Mononuclear cell (primary cell): ENCODE measurements at regions not wholly inside any gene's neighbourhood (a gene's known extent, or its start where the extent isn't known, plus 50 kb on each side); places are given as distances from the start of the nearest gene placed in this dataset.

Experiments
- H3K27me3 ChIP-seq: 2 replicates; pipeline ENCODE4 v1.6.0; 2011; ENCODE audit warnings: low read length, control low read depth; ENCODE audit not compliant: insufficient read depth
- H3K4me1 ChIP-seq: 2 replicates; pipeline ENCODE4 v1.5.1; 2011; ENCODE audit warnings: mild to moderate bottlenecking, low read length, control low read depth; ENCODE audit not compliant: insufficient read depth
- H3K4me3 ChIP-seq: 2 replicates; pipeline ENCODE4 v1.5.1; 2011; ENCODE audit warnings: mild to moderate bottlenecking, low read length, moderate library complexity
- H3K9me3 ChIP-seq: 2 replicates; pipeline ENCODE4 v1.5.1; 2011; ENCODE audit warnings: low read depth, mild to moderate bottlenecking, control low read depth, low read length

DNA sequence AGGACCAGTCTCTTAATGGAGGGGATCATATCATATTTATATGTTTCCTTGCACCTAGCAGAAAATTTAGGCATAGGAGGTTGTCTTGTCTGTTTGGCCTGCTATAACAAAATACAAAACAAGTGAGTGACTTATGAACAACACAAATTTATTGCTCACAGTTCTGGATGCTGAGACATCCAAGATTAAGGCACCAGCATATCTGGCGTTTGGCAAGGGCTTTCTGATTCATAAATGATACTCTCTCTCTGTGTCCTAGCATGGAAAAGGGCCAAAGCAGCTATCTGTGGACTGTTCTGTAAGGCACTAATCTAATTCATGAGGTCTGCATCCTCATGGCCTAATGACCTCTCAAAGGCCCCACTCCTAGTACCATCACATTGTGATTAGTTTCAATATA is 683.0 kb downstream of the NR2F2 start:
- Histone ChIP-seq H3K9me3 (no peaks in the 10 kb centered on the region), H3K4me1 (no peaks in the 10 kb centered on the region), H3K4me3 (no peak overlapping the region), H3K27me3 (no peaks in the 10 kb centered on the region)

GRCh38 chr15:97014001-97014400 is 683.5 kb downstream of the NR2F2 start:
- Histone ChIP-seq H3K4me1 (no peaks in the 10 kb centered on the region), H3K4me3 (no peak overlapping the region), H3K9me3 (no peaks in the 10 kb centered on the region), H3K27me3 (no peaks in the 10 kb centered on the region)

GRCh38 chr15:97023488-97023844 is 693.0 kb downstream of the NR2F2 start:
- no peaks in the 10 kb centered on the region for H3K9me3 ChIP-seq
- H3K27me3 ChIP-seq, result no peaks in the 10 kb centered on the region
- H3K4me1 ChIP-seq, result no peaks in the 10 kb centered on the region
- H3K4me3 ChIP-seq, result no peak overlapping the region

DNA sequence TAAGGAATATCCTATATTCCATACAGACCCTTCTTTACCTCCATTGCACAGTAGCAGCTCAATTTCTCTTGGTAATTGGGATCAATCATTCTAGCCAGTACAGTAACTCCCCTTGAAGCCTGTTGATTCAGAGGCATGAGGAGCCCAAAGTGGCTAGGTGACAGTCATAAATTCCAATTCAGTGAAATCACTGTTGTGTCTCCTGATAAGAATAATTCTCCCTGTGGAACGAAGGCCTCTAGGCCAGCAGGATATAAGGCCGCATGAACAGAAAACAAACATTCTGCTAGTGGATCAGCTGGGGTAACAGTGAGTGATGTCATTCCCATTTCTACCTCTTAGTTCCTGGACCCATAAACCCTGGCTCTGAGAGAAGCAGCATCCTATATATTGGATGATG is 696.3 kb downstream of the NR2F2 start:
- Histone ChIP-seq H3K4me3 (no peak overlapping the region), H3K4me1 (no peaks in the 10 kb centered on the region), H3K9me3 (no peaks in the 10 kb centered on the region), H3K27me3 (no peaks in the 10 kb centered on the region)

- H3K9me3 ChIP-seq, result no peaks in the 10 kb centered on the region
- no peaks in the 10 kb centered on the region for H3K27me3 ChIP-seq
- H3K4me1 ChIP-seq, result no peaks in the 10 kb centered on the region
- H3K4me3 ChIP-seq, result no peak overlapping the region
These were observed 697.3 kb downstream of the NR2F2 start for GRCh38 chr15:97027772-97028171.

DNA sequence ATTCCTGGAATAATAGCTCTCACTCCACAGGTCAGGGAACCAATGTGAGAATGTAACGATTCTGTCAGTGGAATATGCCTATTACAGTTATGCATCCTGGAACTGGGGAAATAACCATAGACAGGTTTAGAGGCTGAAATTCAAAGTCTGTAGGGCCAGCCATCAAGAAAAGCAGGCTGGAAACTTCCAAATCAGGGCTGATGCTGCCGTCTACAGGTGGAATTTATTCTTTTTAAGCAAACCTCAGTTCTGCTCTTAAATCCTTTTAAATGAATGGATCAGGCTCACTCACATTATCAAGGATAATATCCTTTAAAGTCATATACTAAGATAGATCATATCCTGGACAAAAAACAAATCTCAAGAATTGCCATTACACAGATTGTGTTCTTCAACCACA is 699.8 kb downstream of the NR2F2 start:
- Histone ChIP-seq H3K27me3 (no peaks in the 10 kb centered on the region), H3K9me3 (no peaks in the 10 kb centered on the region), H3K4me1 (no peaks in the 10 kb centered on the region), H3K4me3 (no peak overlapping the region)

GRCh38 chr15:97036301-97036700 is 705.8 kb downstream of the NR2F2 start:
- no peaks in the 10 kb centered on the region for H3K9me3 ChIP-seq
- no peaks in the 10 kb centered on the region for H3K27me3 ChIP-seq
- no peaks in the 10 kb centered on the region for H3K4me1 ChIP-seq
- H3K4me3 ChIP-seq, result no peak overlapping the region

GRCh38 chr15:97037080-97037479 is 706.6 kb downstream of the NR2F2 start:
- no peaks in the 10 kb centered on the region for H3K4me1 ChIP-seq

GRCh38 chr15:97045666-97046421 is 715.3 kb downstream of the NR2F2 start:
- H3K4me1 ChIP-seq, result no peaks in the 10 kb centered on the region
- no peaks in the 10 kb centered on the region for H3K27me3 ChIP-seq
- no peaks in the 10 kb centered on the region for H3K9me3 ChIP-seq
- H3K4me3 ChIP-seq, result no peak overlapping the region

More at GRCh38 chr15:97037080-97037479, 706.6 kb downstream of the NR2F2 start:
- Histone ChIP-seq H3K4me3 (no peak overlapping the region), H3K9me3 (no peaks in the 10 kb centered on the region), H3K27me3 (no peaks in the 10 kb centered on the region)

- no peaks in the 10 kb centered on the region for H3K9me3 ChIP-seq
- H3K4me1 ChIP-seq, result no peaks in the 10 kb centered on the region
These were observed 722.0 kb downstream of the NR2F2 start for GRCh38 chr15:97052513-97052912.

DNA sequence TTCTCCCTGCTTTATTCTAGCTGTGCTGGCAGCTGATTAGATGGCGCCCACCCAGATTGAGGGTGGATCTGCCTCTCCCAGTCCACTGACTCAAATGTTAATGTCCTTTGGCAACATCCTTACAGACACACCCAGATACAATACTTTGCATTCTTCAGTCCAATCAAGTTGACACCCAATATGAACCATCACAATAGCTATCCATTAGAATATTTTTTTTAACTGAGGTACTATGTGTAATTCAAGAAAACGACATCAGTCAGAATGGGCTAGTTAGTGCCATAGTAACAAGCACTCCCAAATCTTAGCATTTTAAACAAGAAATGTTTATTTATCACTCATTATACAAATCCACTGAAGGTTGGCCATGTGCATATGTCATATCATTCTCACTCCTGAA is 723.1 kb downstream of the NR2F2 start:
- Histone ChIP-seq H3K27me3 (no peaks in the 10 kb centered on the region), H3K9me3 (no peaks in the 10 kb centered on the region), H3K4me1 (no peaks in the 10 kb centered on the region), H3K4me3 (no peak overlapping the region)

More at GRCh38 chr15:97052513-97052912, 722.0 kb downstream of the NR2F2 start:
- H3K4me3 ChIP-seq, result no peak overlapping the region
- H3K27me3 ChIP-seq, result no peaks in the 10 kb centered on the region

- no peak overlapping the region for H3K4me3 ChIP-seq
- no peaks in the 10 kb centered on the region for H3K4me1 ChIP-seq
- no peaks in the 10 kb centered on the region for H3K9me3 ChIP-seq
- H3K27me3 ChIP-seq, result no peaks in the 10 kb centered on the region
These were observed 727.0 kb downstream of the NR2F2 start for GRCh38 chr15:97057503-97057902.

DNA sequence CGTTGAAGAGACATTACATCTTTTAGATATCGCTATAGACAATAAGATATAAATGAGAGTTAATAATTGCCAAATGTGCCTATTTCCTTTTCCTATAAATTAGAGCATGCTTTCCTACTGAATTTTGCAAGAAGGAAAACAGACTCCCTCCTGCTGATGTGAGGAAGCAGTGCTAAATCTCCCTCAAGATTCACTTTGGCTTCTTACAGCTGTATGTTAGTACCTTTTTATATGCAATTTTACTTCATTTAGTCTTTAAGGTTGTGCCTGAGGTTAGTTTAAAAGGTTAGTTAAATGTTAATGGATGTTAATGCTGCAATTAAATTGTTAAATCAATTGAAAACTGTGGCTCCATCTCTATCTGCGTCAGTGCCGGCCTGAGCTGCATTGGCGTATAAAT is 728.8 kb downstream of the NR2F2 start:
- no peaks in the 10 kb centered on the region for H3K9me3 ChIP-seq
- no peaks in the 10 kb centered on the region for H3K27me3 ChIP-seq
- H3K4me1 ChIP-seq, result no peaks in the 10 kb centered on the region
- no peak overlapping the region for H3K4me3 ChIP-seq

- Histone ChIP-seq H3K4me1 (no peaks in the 10 kb centered on the region), H3K4me3 (no peak overlapping the region), H3K27me3 (no peaks in the 10 kb centered on the region), H3K9me3 (no peaks in the 10 kb centered on the region)
These were observed 730.9 kb downstream of the NR2F2 start for GRCh38 chr15:97061392-97061791.

DNA sequence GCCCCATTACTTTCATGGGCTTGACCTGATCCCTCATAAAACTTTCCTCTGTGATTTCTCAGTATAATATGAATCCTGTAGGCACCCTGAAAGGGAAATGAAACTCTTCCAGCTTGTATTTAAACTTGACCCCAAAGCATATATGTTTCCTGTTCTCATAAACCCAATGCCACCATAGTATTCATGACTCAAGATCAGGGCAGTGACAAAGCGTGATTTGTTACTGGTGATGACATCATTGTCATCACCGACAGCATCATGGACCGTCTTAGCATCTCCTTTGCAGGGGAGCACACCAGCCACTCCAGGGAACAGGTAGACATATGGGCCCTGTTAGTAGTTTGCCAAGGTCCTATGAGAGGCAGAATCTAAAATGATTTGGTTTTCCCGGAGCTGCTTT is 741.2 kb downstream of the NR2F2 start:
- no peaks in the 10 kb centered on the region for H3K27me3 ChIP-seq
- no peaks in the 10 kb centered on the region for H3K9me3 ChIP-seq
- no peak overlapping the region for H3K4me3 ChIP-seq
- H3K4me1 ChIP-seq, result no peaks in the 10 kb centered on the region

DNA sequence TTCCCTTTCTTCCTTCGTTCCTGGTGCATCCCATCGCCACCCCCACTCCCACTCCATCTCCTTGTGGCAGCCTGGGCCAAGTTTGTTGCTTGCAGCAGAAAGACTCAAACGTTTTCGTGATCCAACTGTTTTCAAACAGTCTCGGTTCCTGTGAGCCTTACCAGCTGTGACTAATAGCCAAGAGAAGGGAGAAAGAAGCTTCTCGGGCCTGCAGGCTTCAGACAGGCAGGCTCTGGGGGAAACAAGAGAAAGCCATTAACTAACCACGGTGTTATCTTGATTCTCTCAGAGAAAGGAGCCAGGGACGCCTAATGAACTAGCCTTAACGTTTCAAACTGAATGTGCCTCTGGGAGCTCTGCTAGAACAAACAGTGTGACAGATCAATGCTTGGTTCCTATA is 742.0 kb downstream of the NR2F2 start:
- no peak overlapping the region for H3K4me3 ChIP-seq
- no peaks in the 10 kb centered on the region for H3K4me1 ChIP-seq
- no peaks in the 10 kb centered on the region for H3K9me3 ChIP-seq
- H3K27me3 ChIP-seq, result no peaks in the 10 kb centered on the region
